ENCODE measurements at regions not wholly inside any gene's neighbourhood (a gene's known extent, or its start where the extent isn't known, plus 50 kb on each side); places are given as distances from the start of the nearest gene placed in this dataset.

DNA sequence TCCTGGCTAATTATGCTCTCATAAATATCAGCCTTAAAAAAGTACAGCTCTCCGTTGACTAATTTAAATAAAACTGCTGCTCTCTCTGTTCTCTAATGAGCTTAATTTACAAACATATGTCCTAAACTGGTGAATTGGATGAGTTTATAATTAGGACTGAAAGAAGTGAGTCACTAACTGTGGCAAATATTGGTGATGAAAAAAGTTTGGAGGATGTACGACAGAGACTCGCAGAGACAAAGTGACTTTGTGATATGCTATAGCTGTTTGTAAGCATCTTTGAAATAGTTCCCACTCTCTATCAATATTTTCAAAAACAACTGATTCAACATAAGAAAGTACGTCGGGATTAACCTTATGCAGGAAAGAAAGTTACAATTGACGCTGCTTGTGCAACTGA is 138.9 kb upstream of the TMEFF2 start:
- H3K4me1 Mint-ChIP-seq, result no peaks in the 10 kb centered on the region
- POLR2A ChIA-PET, result no interaction called here
- H3K27me3 Mint-ChIP-seq, result no peaks in the 10 kb centered on the region
- no peaks in the 10 kb centered on the region for H3K9me3 Mint-ChIP-seq
- ATAC-seq (replicated peaks in 1 of 4) (no peak), DNase-seq (no peak)
- CTCF ChIA-PET, result no interaction called here
- Histone ChIP-seq H3K9me3 (no peaks in the 10 kb centered on the region), H3K27me3 (replicated peaks in 1 of 2; ENCODE audit: control insufficient read depth in 2 of 2, extremely low read depth in 1 of 2, insufficient read depth in 2 of 2, low read length in 1 of 2) (no peaks in the 10 kb centered on the region), H3K4me1 (ENCODE audit: control insufficient read depth in 1 of 2, extremely low read depth in 1 of 2, insufficient read depth in 2 of 2, low read length in 2 of 2) (no peaks in the 10 kb centered on the region), H3K27ac (ENCODE audit: low read length) (no peak overlapping the region), H3K36me3 (ENCODE audit: control insufficient read depth in 2 of 2, extremely low read depth in 1 of 2, insufficient read depth in 1 of 2, low read length in 1 of 2) (no peaks in the 10 kb centered on the region), H3K4me3 (ENCODE audit: control insufficient read depth in 1 of 2, extremely low read depth in 1 of 2, low read length in 1 of 2) (no peak overlapping the region)
- H3K36me3 Mint-ChIP-seq, result no peaks in the 10 kb centered on the region
- H3K4me3 Mint-ChIP-seq, result no peak overlapping the region
- no peak overlapping the region for H3K27ac Mint-ChIP-seq
- WGBS (ENCODE audit: insufficient coverage), result 87% methylated on average over 3 of the region's 6 CpGs

DNA sequence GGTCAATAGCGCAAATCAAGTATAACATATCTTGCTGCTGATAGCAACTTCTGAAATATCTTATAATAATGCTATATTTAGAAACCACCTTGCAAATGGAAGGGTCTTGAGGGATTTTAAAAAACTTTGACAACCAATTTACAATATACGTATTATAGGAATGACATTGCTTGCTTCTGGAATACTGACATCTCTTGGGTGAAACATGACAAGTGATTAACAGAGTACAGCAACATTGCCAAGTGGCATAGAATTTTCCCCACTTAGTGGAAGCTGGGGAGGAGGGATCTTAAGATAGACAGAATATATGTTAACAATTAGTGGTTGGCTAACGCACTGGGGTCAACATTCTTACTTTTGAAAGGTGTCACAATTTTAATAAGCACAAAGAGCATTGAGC is 133.6 kb upstream of the TMEFF2 start:
- H3K36me3 Mint-ChIP-seq, result no peaks in the 10 kb centered on the region
- no peak overlapping the region for H3K4me3 ChIP-seq (ENCODE audit: control insufficient read depth in 1 of 2, extremely low read depth in 1 of 2, low read length in 1 of 2)

DNA sequence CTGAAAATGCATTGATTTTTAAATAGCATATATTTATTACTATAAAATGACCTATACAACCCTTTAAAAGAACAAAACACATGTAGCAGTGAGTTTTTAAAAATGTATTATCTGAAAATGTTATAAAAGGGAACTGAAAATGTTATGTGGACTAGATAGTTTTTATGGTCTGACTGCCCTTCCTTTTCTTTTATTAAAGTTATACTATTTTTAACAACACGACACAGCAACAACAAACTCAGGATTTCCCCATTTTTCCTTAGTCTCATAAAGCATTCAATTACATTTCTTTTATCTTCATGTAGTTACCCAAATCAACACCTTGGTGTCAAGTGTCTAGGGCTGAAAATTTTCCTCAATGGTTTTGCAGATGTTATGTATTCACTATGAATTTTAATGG is 132.8 kb upstream of the TMEFF2 start:
- no peaks in the 10 kb centered on the region for H3K27me3 ChIP-seq (replicated peaks in 1 of 2; ENCODE audit: control insufficient read depth in 2 of 2, extremely low read depth in 1 of 2, insufficient read depth in 2 of 2, low read length in 1 of 2)
- ChIA-PET CTCF (no interaction called here), POLR2A (no interaction called here)
- no peaks in the 10 kb centered on the region for H3K36me3 Mint-ChIP-seq
- no peak overlapping the region for H3K4me3 Mint-ChIP-seq
- H3K9me3 ChIP-seq, result no peaks in the 10 kb centered on the region
- no peak overlapping the region for H3K27ac ChIP-seq (ENCODE audit: low read length)
- H3K4me1 Mint-ChIP-seq, result no peaks in the 10 kb centered on the region
- no peak for DNase-seq
- H3K27me3 Mint-ChIP-seq, result no peaks in the 10 kb centered on the region
- ATAC-seq (replicated peaks in 1 of 4), result no peak
- H3K36me3 ChIP-seq (ENCODE audit: control insufficient read depth in 2 of 2, extremely low read depth in 1 of 2, insufficient read depth in 1 of 2, low read length in 1 of 2), result no peaks in the 10 kb centered on the region
- no peaks in the 10 kb centered on the region for H3K9me3 Mint-ChIP-seq
- no CpG with 5 or more reads among the region's 1 CpG for WGBS (ENCODE audit: insufficient coverage)
- H3K27ac Mint-ChIP-seq, result no peak overlapping the region
- no peaks in the 10 kb centered on the region for H3K4me1 ChIP-seq (ENCODE audit: control insufficient read depth in 1 of 2, extremely low read depth in 1 of 2, insufficient read depth in 2 of 2, low read length in 2 of 2)
- no peak overlapping the region for H3K4me3 ChIP-seq (ENCODE audit: control insufficient read depth in 1 of 2, extremely low read depth in 1 of 2, low read length in 1 of 2)

More for the DNA sequence above, 133.6 kb upstream of the TMEFF2 start:
- no peak overlapping the region for H3K27ac Mint-ChIP-seq
- WGBS (ENCODE audit: insufficient coverage), result no CpG with 5 or more reads among the region's 3 CpGs
- ATAC-seq (replicated peaks in 1 of 4), result no peak
- H3K4me3 Mint-ChIP-seq, result no peak overlapping the region
- DNase-seq, result no peak
- Histone ChIP-seq H3K27ac (ENCODE audit: low read length) (no peak overlapping the region), H3K9me3 (no peaks in the 10 kb centered on the region), H3K27me3 (replicated peaks in 1 of 2; ENCODE audit: control insufficient read depth in 2 of 2, extremely low read depth in 1 of 2, insufficient read depth in 2 of 2, low read length in 1 of 2) (no peaks in the 10 kb centered on the region), H3K4me1 (ENCODE audit: control insufficient read depth in 1 of 2, extremely low read depth in 1 of 2, insufficient read depth in 2 of 2, low read length in 2 of 2) (no peaks in the 10 kb centered on the region), H3K36me3 (ENCODE audit: control insufficient read depth in 2 of 2, extremely low read depth in 1 of 2, insufficient read depth in 1 of 2, low read length in 1 of 2) (no peaks in the 10 kb centered on the region)
- no peaks in the 10 kb centered on the region for H3K4me1 Mint-ChIP-seq
- H3K9me3 Mint-ChIP-seq, result no peaks in the 10 kb centered on the region
- ChIA-PET POLR2A (no interaction called here), CTCF (no interaction called here)
- no peaks in the 10 kb centered on the region for H3K27me3 Mint-ChIP-seq

DNA sequence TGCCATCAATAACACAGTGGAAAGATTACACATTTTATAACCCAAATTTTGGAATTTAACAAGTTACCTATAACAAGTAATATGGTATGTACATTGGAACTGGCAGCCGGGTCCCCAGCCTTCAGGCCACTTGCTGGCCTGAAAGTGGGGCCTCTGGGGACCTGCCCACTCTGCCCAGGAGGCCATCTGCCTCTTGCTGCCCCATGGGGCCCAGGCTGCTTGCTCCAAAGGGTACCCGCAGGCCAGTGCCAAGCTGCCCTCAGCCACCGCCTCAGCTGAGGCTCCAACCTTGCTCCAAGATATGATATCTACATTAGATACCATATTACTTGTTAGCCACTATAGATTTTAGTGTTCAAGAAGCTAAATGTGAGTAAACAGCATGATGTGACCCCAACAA is 120.8 kb upstream of the TMEFF2 start:
- Mint-ChIP-seq H3K4me1 (no peaks in the 10 kb centered on the region), H3K36me3 (no peaks in the 10 kb centered on the region), H3K4me3 (no peak overlapping the region), H3K27me3 (no peaks in the 10 kb centered on the region), H3K9me3 (no peaks in the 10 kb centered on the region), H3K27ac (no peak overlapping the region)
- POLR2A ChIA-PET, result no interaction called here
- Histone ChIP-seq H3K36me3 (ENCODE audit: control insufficient read depth in 2 of 2, extremely low read depth in 1 of 2, insufficient read depth in 1 of 2, low read length in 1 of 2) (no peaks in the 10 kb centered on the region), H3K27ac (ENCODE audit: low read length) (no peak overlapping the region), H3K4me1 (ENCODE audit: control insufficient read depth in 1 of 2, extremely low read depth in 1 of 2, insufficient read depth in 2 of 2, low read length in 2 of 2) (no peaks in the 10 kb centered on the region), H3K27me3 (replicated peaks in 1 of 2; ENCODE audit: control insufficient read depth in 2 of 2, extremely low read depth in 1 of 2, insufficient read depth in 2 of 2, low read length in 1 of 2) (peaks cover 0 to 6% of the 10 kb centered on the region in 2 experiments), H3K9me3 (no peaks in the 10 kb centered on the region), H3K4me3 (ENCODE audit: control insufficient read depth in 1 of 2, extremely low read depth in 1 of 2, low read length in 1 of 2) (no peak overlapping the region)
- CTCF ChIA-PET, result no interaction called here
- WGBS (ENCODE audit: insufficient coverage), result 100% methylated on average over 2 of the region's 3 CpGs
- ATAC-seq (replicated peaks in 1 of 4), result no peak
- DNase-seq, result no peak

DNA sequence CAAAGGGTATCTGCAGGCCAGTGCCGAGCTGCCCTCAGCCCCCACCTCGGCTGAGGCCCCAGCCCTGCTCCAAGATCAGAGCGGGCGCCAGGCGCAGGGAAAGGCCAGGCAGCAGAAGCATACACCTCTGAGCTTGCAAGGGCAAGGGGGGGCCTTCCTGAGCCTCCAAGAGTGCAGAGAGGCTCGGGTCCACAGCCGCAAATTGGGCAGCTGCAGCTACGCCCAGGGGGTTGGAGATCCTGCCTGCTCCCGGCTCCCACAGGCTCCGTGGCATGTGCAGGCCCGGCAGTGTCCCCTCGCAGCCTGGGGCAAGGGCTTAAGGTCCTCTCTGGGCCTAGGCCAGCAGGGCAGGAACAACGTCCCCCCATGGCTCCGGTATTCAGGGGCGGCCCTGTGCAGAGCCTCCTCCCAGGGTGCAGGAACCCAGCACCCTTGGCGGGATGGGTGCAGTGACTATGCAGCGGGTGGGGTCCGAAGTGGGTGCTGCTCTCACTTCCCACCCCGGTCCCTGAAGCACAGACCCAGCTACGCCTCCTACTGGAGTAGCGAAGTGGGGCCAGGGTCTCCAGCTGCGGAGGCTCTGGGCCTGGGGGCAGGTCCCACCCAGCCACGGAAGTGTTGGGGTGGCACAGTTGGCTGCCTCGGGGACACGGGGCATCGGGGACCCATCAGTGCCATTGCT is 120.2 kb upstream of the TMEFF2 start:
- Histone ChIP-seq H3K4me3 (ENCODE audit: control insufficient read depth in 1 of 2, extremely low read depth in 1 of 2, low read length in 1 of 2) (no peak overlapping the region), H3K36me3 (ENCODE audit: control insufficient read depth in 2 of 2, extremely low read depth in 1 of 2, insufficient read depth in 1 of 2, low read length in 1 of 2) (no peaks in the 10 kb centered on the region), H3K27ac (ENCODE audit: low read length) (no peak overlapping the region), H3K4me1 (ENCODE audit: control insufficient read depth in 1 of 2, extremely low read depth in 1 of 2, insufficient read depth in 2 of 2, low read length in 2 of 2) (no peaks in the 10 kb centered on the region), H3K27me3 (replicated peaks in 1 of 2; ENCODE audit: control insufficient read depth in 2 of 2, extremely low read depth in 1 of 2, insufficient read depth in 2 of 2, low read length in 1 of 2) (peaks cover 0 to 6% of the 10 kb centered on the region in 2 experiments), H3K9me3 (no peaks in the 10 kb centered on the region)
- 82% methylated on average over 22 of the region's 26 CpGs for WGBS (ENCODE audit: insufficient coverage)
- ATAC-seq (replicated peaks in 1 of 4) (no peak), DNase-seq (no peak)
- no peaks in the 10 kb centered on the region for H3K4me1 Mint-ChIP-seq
- no peaks in the 10 kb centered on the region for H3K9me3 Mint-ChIP-seq
- H3K36me3 Mint-ChIP-seq, result no peaks in the 10 kb centered on the region
- ChIA-PET POLR2A (no interaction called here), CTCF (no interaction called here)
- H3K4me3 Mint-ChIP-seq, result no peak overlapping the region
- H3K27me3 Mint-ChIP-seq, result no peaks in the 10 kb centered on the region
- no peak overlapping the region for H3K27ac Mint-ChIP-seq

DNA sequence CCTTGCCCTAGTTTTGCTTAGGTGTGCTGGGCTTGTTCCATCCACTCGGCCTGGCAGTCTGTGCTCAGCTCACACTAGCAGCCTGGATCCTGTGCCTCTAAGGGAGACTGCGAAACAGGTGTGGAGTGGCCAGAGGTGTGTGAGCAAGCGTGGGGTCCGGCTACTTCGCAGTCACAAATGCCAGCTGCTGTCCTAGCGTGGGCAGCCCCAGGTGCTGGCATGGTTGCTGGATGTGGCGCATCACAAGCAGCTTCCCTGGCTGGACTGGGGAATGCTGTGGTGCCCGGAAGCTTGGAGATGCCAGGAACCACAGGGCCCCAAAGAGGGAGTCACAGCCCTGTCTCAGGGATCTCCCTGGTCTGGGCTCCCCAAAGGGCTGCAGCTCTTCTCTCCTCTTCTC is 119.0 kb upstream of the TMEFF2 start:
- POLR2A ChIA-PET, result no interaction called here
- no peak overlapping the region for H3K27ac Mint-ChIP-seq
- H3K4me3 Mint-ChIP-seq, result no peak overlapping the region
- ATAC-seq (replicated peaks in 1 of 4) (no peak), DNase-seq (no peak)
- H3K36me3 Mint-ChIP-seq, result no peaks in the 10 kb centered on the region
- Histone ChIP-seq H3K27ac (ENCODE audit: low read length) (no peak overlapping the region), H3K4me1 (ENCODE audit: control insufficient read depth in 1 of 2, extremely low read depth in 1 of 2, insufficient read depth in 2 of 2, low read length in 2 of 2) (no peaks in the 10 kb centered on the region), H3K36me3 (ENCODE audit: control insufficient read depth in 2 of 2, extremely low read depth in 1 of 2, insufficient read depth in 1 of 2, low read length in 1 of 2) (no peaks in the 10 kb centered on the region), H3K4me3 (ENCODE audit: control insufficient read depth in 1 of 2, extremely low read depth in 1 of 2, low read length in 1 of 2) (no peak overlapping the region), H3K9me3 (no peaks in the 10 kb centered on the region), H3K27me3 (replicated peaks in 1 of 2; ENCODE audit: control insufficient read depth in 2 of 2, extremely low read depth in 1 of 2, insufficient read depth in 2 of 2, low read length in 1 of 2) (peaks cover 0 to 6% of the 10 kb centered on the region in 2 experiments)
- H3K4me1 Mint-ChIP-seq, result no peaks in the 10 kb centered on the region
- no peaks in the 10 kb centered on the region for H3K9me3 Mint-ChIP-seq
- CTCF ChIA-PET, result interaction anchor here in 1 of 2 donors (0.5 kb wide), 1 partner anchor 542 kb away, joined by 14 read pairs; no protein-coding TSS in a partner anchor
- H3K27me3 Mint-ChIP-seq, result no peaks in the 10 kb centered on the region
- WGBS (ENCODE audit: insufficient coverage), result 94% methylated on average over 6 of the region's 8 CpGs

All from T-cell (primary cell).